CD4-positive, alpha-beta T cell treated with Interleukin-10 for 1 hour (primary cell): ENCODE measurements at regions not wholly inside any gene's neighbourhood (a gene's known extent, or its start where the extent isn't known, plus 50 kb on each side); places are given as distances from the start of the nearest gene placed in this dataset.
"Not testable (repeated sequence)": the region's sequence is repeated elsewhere in the genome, so short reads cannot be mapped to it uniquely, and the experiment has no call there.

Source experiments
- DNase-seq: peaks from one replicate; pipeline ENCODE4 v3.0.0-alpha.2; 2020

DNA sequence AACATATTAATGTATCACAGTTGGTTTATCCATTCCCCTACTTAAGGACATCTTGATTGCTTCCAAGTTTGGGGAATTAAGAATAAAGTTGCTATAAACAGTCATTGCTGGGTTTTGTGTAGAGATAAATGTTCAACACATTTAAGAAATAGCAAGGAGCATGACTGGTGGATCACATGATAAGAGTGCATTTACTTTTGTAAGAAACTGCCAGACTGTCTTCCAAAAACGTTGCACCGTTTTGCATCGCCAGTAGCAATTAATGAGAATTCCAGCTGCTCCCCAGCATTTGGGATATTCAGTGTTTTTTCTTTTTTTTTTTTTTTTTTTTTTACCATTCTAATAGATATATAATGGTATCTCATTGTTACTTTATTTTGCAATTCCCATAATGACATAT lies 695.7 kb upstream of the GJE1 start:
- DNase-seq = no peak

DNA sequence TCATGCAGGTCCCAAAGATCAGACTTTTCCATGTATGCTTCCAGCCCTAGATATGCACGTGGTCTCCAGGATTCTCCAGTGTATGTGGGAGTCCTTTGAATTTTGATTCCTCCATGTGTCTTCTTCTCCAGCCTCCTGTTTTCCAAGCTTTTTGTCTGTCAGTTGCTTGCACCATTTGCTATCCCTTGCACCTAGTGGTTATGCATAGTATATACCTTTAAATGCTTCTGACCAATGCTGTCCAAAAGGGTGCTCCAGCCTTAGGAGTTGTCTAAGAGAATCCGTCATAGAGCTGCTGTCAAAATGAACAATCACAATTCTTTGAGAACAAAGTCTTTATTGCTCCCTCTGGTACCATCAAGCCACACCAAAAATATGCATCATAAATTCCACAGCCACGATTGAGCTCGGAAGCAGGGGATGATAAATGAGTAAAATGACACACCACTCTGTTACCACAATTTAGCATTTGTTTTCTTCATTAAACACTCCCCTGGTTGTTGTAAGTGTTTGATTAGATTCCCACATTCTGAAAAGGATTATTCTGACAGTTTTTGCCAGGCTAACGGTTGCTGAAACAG lies 706.2 kb upstream of the GJE1 start:
- DNase-seq = no peak

DNA sequence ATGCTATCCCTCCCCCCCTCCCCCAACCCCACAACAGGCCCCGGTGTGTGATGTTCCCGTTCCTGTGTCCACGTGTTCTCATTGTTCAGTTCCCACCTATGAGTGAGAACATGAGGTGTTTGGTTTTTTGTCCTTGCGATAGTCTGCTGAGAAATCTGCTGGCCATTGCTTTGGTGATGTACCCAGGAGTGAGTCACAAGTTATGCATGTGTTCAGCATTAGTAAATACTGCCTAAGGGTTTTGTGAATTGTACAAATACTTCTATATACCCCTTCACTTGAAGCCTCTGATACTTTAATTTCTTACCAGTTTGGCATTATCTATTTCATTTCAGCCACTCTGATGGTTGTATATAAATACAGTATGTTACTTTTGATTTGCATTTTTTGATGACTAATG lies 711.3 kb upstream of the GJE1 start:
- DNase-seq = no peak

DNA sequence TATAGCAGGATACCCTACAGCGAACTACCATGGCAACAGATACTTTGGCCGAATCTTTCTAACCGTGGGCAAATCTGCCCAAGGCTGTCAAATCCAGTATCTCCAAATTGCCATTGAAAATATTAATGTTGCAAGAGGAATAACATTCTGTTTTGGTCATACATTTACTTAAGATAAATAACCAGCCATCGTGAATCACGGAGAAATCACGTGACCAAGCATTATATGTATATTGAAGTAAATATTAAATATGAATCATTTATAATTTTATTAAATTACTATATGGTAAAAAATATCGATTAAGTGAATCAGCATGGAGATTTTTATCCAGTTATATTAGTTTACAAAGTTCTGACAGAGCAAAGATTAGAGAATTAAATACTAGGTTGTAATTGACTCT lies 714.6 kb upstream of the GJE1 start:
- DNase-seq = no peak

DNA sequence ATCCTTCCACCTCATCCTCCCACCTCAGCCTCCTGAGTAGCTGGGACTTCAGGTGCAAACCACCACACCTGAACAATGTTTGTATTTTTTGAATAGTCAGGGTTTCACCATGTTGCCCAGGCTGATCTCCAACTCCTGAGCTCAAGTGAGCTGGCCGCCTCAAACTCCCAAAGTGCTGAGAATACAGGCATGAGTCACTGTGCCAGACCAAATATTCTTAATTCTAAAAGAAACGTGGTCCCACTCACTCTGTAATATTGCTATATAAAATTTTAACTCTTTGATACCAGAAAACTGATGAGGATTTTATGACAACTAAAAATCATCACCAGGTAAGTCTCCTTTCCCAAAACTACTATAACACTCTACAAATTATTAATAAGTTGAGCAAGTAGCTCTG lies 716.8 kb upstream of the GJE1 start:
- DNase-seq = no peak

DNA sequence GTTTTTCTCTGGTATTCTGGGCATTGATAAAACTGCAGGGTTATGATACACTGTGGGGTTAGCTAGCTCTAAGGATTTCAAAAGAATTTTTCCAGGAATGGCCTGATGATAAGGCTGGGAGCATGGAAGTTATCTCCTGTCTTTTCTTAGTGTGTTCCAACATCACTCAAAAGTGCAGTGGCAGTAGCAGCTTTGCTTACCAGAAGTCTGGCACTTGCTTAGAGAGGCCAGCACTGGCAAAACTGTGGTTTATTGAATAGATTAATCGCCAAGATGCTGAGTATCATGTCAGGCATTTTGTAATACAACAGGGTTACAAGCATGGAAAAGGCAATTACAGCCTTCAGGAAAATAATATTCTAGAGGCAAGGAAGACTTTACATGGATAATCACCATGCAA lies 719.5 kb upstream of the GJE1 start:
- no peak for DNase-seq

DNA sequence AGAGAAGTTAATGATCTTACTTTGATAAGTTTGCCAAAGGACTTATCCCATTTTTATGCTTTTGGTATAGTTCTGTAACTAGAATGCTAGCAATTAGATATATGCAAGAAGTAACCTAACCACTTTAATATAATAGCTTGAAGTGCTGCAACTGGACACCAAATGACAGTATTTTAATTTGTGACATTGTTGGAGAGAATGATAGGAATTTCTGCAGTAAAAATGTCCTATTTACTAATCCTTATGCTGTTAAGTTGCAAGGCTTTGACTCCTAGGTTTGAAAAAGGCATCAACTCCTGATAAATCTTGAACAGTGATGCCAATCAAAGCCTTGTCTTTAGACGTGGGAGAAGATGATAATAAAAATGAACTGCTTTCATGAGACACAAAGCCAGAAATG lies 726.0 kb upstream of the GJE1 start:
- no peak for DNase-seq

DNA sequence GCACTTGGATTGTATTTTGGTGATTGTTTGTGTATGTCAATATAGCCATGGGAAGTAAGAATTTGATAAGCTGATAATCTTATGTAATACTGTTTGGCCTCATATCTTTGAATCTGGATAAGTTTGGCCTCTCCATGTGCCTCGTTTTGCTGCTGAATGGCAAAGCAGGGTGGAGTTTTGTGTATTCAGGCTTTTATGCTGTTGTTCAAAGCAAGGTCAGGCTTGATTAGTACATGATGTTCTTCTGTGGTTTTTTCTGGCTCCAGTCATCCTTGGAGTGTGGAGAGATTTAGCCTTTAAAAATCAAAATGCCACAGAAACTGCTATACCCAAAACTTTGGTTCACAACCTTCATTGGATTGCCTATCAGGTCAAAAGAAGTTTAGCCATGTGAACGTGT lies 728.9 kb upstream of the GJE1 start:
- DNase-seq = no peak

DNA sequence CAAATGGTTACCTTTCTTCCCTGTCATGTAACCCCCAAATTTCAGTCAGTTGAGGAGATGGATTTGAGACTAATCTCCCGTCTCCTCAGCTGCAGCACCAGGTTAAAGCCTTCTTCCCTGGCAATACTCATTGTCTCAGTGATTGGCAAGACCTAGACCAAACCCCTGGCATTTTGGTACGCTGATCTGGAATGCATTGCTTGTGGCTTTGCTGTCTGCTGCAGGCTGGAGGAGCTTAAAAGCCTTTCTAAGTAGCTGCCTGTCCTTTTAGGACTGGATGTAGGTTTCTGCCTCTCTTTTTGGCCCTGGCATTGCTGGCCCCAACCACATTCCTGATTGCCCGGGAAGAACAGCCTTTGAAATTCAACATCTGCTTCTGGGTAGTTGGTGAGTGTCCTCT lies 729.6 kb upstream of the GJE1 start:
- no peak for DNase-seq

DNA sequence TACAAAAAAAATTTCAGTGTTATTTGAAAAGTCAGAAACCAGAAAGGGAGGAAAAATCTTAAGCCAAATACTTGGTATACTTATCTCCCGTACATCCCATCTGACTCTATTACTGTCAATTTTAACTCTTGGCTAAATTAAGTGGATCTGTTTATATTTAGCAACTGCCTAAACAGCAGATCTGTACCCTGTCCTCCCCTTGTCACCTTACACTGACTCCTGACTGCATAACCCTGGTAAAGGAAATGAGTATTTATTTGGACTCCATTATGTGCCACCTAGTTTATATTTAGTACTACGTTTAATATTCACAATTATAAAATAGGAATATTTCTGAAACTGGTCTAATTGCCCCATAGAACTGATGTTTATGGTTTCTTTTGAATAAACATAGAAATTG lies 730.2 kb upstream of the GJE1 start:
- no peak for DNase-seq

DNA sequence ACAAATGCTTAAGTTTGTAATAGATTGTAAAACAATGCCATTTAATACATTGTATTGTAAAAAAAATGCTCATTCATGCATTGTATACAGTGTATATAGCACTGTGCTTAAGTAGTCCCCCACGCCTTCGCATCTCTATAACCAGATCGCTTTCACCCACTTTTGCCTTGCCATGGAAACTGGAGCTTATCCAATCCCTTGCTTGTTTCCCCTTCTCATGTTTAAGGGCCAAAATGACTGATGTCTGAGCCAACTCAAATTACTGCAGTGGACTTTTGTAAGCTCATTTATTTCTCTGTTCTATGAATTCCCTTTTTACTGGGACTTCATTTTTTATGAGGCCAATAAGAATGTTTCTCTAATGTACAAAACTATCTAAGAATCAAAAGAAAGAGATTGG lies 730.9 kb upstream of the GJE1 start:
- no peak for DNase-seq

DNA sequence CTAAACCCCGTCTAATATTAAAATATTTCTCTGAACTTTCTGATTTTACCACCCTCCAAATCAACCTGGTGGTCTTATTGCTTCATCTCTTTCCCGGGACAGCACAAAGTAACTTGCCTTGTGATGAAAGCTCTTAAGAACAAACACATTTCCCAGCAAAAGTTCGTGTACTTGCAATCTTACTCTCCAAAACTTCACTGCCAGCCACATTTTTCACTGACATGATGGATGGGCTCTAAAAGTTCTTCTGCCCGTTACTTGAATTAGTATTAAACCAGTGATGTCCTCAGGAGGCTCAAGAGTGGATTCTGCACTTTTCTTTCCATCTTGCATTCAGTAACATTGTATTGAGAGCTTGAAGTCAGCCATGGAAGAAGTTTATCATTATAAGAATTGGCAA lies 731.6 kb upstream of the GJE1 start:
- DNase-seq = no peak

DNA sequence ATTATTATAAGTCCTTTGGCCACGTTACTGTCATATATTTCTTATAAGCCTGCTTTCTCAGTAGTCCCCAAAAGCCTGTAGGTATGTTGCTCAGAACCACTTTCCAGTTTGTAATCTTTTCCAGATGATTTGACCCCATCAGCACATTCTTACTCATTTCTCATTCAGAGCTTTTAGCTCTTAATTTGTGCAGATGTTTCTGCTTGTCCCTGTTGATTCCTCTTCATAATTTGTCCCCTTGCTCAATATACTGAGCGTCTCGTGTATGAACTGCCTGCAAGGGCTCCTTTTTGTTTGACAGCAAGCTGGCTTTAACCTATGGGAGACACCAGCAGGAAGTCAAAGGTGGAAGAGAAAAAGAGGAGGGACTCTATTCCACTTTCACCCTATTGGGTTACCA lies 733.8 kb upstream of the GJE1 start:
- no peak for DNase-seq

DNA sequence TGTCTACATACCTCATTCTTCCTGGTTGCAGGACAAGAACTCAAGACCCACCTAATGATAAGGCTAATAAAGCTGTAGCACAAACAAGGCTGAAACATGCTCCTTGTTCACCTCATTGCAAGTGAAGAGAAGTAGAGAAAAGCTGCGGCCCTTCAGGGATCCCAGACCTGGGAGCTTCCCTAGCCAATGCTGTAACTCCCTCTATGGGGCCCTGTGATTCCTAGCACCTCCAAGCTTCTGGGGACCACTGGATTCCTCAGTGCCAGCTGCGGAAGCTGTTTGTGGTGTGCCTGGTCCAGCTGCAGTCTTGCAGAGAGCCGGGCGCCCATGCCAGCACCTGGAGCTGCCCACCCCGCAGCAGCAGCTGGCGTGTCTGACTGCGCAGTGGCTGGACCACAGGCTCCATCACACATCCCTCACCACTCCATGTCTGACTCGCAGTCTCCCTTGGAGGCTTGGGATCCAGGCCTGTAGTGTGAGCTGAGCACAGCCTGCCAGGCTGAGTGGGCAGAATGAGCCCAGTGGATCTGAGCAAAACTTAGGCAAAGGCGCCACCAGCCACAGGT lies 737.2 kb upstream of the GJE1 start:
- no peak for DNase-seq

DNA sequence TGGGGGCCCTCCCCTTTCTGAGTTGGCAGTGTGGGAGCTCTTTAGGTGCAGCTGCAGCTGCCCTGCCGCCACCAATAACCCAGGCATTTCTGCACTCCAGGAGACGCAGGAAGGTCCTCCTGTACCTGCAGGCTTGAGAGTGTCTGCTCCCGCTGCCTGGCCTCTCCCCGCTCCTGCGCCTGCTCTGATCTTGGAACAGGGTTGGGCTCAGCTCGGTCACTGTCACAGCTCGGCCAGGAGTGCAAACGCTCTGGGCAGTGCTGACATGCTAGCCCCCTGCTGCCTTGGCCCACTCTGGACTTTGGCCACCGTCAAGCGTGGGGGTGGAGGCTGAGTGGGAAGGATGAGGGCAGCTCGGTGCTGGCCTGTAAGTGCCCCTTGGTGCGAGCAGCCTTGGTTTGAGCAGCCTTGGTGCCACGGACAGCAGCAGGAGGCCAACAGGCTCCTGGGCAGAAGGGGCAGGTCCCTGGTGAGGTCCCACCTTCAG lies 738.1 kb upstream of the GJE1 start:
- no peak for DNase-seq

DNA sequence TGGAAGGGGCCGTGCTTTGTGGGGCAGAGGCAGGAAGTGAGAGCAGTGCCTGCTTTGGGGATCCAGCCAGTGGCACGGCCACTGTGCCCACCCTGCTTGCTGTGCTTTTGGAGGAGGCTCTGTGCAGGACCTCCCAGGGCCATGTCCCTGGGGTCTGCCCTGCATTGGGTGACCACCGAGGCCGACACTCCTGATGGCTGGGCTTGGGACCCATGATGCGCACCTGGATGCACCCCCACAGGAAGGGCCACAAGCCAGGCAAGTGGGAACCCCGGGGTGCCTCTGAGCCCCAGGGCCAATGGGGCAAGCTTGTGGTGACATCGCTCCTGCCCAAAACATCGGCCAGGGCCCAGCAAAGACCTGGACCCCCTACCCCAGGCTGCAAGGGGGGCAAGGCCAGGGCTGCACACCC lies 738.6 kb upstream of the GJE1 start:
- no peak for DNase-seq

DNA sequence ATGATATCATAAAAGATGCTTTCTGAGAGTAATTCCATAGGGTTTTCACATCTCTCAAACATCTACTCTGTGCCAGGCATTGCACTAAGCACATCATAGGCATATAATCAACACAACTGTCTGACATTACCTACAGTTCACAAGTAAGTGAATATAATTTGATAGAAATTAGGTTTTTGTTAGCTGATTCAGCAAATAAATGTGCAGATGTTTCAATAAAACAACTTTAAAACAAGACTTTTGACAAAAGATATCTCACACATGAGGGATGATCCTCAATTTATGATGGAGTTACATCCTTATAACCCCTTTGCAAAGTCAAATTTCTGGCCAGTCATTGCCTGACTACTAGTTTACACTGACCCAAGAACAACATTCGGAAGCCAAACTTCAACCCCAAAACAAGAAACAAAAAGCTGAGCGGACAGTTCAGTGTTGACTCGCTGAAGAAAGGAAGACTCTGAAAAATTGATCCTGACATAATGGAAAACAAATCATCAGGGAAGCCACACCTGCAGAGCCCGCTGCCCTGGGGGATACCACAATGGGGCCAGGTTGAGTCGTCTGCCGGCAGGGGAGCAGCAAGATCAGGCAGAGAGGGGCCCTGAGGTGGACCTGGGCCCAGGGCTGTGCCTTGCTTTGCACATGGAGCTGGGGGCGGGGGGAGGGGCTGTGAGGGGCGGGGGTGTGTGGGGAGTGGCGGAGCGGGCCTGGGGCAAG lies 739.2 kb upstream of the GJE1 start:
- DNase-seq = no peak

DNA sequence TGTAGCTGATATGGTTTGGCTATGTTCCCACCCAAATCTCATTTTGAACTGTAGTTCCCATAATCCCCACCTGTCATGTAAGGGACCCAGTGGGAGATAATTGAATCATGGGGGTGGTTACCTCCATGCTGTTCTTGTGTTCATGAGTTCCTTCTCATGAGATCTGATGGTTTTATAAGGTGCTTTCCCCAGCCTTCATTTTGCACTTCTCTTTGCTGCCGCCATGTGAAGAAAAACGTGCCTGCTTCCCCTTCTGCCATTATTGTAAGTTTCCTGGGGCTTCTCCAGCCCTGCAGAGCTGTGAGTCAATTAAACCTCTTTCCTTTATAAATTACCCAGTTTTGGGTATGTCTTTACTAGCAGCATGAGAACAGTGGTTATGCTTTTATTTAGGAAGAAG lies 741.6 kb upstream of the GJE1 start:
- DNase-seq = not testable (repeated sequence)

DNA sequence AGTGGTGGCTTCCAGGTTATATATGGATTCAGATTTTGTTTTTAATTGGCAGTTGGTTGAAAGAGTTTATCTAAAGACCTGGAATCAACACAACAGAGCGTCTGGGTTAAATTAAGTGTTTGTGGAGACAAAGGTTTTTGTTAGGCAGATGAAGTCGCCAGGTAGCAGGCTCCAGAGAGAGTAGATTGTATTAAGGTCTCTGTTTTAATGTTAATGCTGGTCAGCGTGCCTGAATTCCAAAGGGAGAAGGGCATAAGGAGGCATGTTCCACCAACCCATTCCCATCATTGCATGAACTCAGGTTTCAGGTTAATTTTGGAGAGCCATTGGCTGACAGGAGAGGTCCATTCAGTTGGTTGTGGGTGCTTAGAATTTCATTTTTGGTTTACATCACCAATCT lies 744.1 kb upstream of the GJE1 start:
- no peak for DNase-seq

DNA sequence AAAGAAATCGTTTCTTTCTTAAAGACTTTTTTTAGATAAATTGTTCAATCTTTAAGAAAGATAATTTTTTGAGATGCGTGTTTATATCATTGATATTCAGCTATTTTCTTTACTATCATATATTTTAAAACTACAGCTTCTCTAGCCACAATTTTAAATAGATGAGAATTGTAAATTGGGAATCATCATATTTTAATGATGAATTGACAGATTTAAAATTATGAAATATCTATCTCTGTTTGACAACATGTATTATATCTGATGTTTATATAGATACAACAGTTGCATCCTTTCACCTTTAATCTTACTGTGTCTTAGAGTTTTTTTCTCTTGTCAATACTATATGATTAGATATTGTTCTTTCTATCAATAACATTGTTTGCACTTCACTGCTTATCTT lies 762.3 kb upstream of the GJE1 start:
- no peak for DNase-seq

DNA sequence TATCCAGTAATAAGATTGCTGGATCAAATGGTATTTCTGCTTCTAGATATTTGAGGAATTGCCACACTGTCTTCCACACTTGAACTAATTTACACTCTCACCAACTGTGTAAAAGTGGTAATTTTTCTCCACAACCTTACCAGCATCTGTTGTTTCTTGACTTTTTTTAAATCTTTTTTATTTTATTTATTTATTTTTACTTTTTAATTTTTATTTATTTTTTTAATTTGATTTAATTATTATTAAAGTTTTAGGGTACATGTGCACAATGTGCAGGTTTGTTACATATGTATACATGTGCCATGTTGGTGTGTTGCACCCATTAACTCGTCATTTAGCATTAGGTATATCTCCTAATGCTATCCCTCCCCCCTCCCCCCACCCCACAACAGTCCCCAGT lies 765.9 kb upstream of the GJE1 start:
- DNase-seq = not testable (repeated sequence)

DNA sequence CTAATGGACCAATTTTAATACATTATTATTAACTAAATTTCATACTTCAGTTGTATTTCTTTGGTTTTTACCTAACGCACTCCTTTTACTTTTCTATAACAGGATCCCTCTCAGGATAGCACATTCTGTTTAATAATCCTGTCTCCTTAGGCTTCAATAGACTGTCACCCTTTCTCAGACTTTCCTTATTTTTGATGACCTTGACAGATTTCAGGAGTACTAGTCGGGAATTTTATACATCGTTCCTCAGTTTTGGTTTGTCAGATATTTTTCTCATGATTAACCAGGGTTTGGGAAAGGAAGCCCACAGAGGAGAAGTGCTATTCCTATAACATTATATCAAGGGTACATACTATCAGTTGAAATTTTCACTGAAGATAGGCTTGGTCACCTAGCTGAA lies 768.0 kb upstream of the GJE1 start:
- no peak for DNase-seq

DNA sequence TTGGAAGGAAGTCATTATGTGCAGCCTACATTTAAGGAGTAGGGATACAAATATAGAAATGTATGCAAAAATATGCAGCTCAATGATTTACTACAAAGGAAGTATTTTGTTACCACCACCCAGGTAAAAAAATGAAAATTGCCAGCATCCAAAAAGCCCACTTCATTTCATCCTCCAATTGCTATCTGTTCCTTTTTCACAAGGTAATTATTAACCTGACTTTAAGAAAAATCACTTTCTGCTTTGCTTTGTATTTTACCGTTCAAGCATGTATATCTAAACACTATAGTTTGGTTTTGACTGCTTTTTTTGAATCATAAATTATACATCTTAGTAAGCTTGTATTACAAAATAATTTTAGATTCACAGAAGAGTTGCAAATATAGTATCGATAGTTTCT lies 768.5 kb upstream of the GJE1 start:
- DNase-seq = no peak

DNA sequence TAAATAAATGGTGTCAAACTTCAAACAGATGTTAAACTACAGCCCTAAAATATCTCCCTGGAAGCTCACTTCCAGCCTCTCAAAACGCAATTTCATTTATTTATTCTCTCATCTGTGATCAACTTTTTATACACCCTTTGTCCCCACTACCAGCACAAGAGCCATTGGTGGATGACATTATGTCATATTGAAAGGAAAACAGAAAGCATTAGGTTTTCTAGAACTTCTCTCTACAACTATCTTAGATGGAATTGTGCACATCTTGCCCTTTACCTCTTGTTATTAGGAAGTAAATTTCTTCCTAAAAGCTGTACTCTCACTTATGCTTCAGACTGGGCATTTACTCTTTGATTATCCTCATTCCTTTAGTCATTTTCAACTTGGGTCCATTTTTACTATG lies 771.2 kb upstream of the GJE1 start:
- DNase-seq = no peak

DNA sequence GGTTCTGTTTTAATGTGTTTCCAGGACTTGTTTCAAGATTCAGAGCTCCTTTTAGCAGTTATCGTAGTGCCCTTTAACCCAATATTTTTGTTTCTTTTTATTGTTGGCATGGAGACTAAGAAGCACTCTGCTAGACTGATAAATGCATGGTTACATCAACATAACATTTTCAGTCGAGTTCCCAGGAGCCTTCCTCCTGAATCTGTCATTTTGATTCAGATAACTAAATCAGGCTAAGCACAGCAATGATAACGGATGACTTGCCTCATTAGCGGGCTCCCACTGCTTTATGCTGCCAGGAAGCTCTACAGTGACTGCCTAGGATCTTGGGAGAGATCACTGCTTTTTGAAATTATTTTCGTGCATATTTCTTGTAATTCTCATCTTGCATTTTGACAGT lies 772.8 kb upstream of the GJE1 start:
- no peak for DNase-seq
